H1 (cell line): ENCODE measurements at regions not wholly inside any gene's neighbourhood (a gene's known extent, or its start where the extent isn't known, plus 50 kb on each side); places are given as distances from the start of the nearest gene placed in this dataset.

ENCODE experiments used
- CTCF ChIA-PET: fragments of 300-600 bp; sonication (Branson Sonifier 250); formaldehyde crosslinking; loops from one replicate; lab custom pipeline; 2021; ENCODE audit not compliant: partially characterized antibody; lab: Charles Lee
- POLR2A ChIA-PET: fragments of 300-600 bp; sonication (Branson Sonifier 250); formaldehyde crosslinking; loops from one replicate; lab custom pipeline; 2021; ENCODE audit warnings: inconsistent platforms; ENCODE audit not compliant: partially characterized antibody; lab: Charles Lee
- DNase-seq, 2 experiments: peaks; one replicate each; pipeline versions ENCODE4 v3.0.0 to v3.0.0-alpha.2; 2010 to 2022; ENCODE audit warnings: low spot score in 2 of 2, low read depth in 1 of 2, mixed read lengths in 1 of 2
- FAIRE-seq: peaks from 2 replicates; lab custom pipeline; 2011; peaks lifted over from hg19 to GRCh38; lab: Jason Lieb, UNC
- H2AFZ ChIP-seq: 2 replicates; pipeline ENCODE4 v1.8.1; 2012; ENCODE audit warnings: low read length, inconsistent platforms
- H2AK5ac ChIP-seq: 2 replicates; pipeline ENCODE4 v1.6.1; 2013; ENCODE audit warnings: low read depth, low read length
- H2BK120ac ChIP-seq: replicated peaks from 2 replicates; pipeline ENCODE3; 2013; ENCODE audit warnings: low read depth, low read length, inconsistent platforms
- H2BK12ac ChIP-seq: 2 replicates; pipeline ENCODE4 v1.6.1; 2013; ENCODE audit warnings: low read depth, low read length
- H2BK15ac ChIP-seq: 2 replicates; pipeline ENCODE4 v1.6.1; 2013; ENCODE audit warnings: low read length
- H2BK20ac ChIP-seq: 2 replicates; pipeline ENCODE4 v1.6.1; 2013; ENCODE audit warnings: low read length
- H2BK5ac ChIP-seq: 2 replicates; pipeline ENCODE4 v1.6.1; 2013; ENCODE audit warnings: low read depth, low read length
- H3K14ac ChIP-seq: 2 replicates; pipeline ENCODE4 v1.6.1; 2013; ENCODE audit warnings: inconsistent platforms; ENCODE audit not compliant: insufficient read length
- H3K18ac ChIP-seq: 2 replicates; pipeline ENCODE4 v1.6.1; 2013; ENCODE audit warnings: low read length; ENCODE audit errors: extremely low read depth
- H3K23ac ChIP-seq: 2 replicates; pipeline ENCODE4 v1.6.1; 2013; ENCODE audit warnings: inconsistent platforms; ENCODE audit not compliant: insufficient read length
- H3K23me2 ChIP-seq: 2 replicates; pipeline ENCODE4 v1.6.1; 2013; ENCODE audit warnings: low read depth, low read length
- H3K27ac ChIP-seq: 2 replicates; pipeline ENCODE4 v1.6.1; 2011; ENCODE audit warnings: low read depth, low read length, inconsistent platforms
- H3K27me3 ChIP-seq, 4 experiments: replicated peaks in 1 of 4; 1 replicate in 1 of 4; 2 replicates in 3 of 4; pipeline versions ENCODE4 v1.6.1 to v1.8.1; 2011 to 2013; ENCODE audit warnings: low read length in 3 of 4, mild to moderate bottlenecking in 3 of 4, inconsistent platforms in 2 of 4, mixed read lengths in 2 of 4, moderate library complexity in 1 of 4; ENCODE audit not compliant: control insufficient read depth in 3 of 4, insufficient read depth in 3 of 4; ENCODE audit errors: extremely low read depth in 1 of 4
- H3K36me3 ChIP-seq, 4 experiments: 2 replicates each; pipeline versions ENCODE4 v1.6.1 to v1.8.1; 2011 to 2013; ENCODE audit warnings: mild to moderate bottlenecking in 4 of 4, low read length in 3 of 4, moderate library complexity in 2 of 4, control low read depth in 1 of 4, inconsistent platforms in 1 of 4; ENCODE audit not compliant: insufficient read depth in 4 of 4, control insufficient read depth in 2 of 4
- H3K4ac ChIP-seq: replicated peaks from 2 replicates; pipeline ENCODE3; 2013; ENCODE audit warnings: low read length, low read depth, mixed read lengths, inconsistent platforms; ENCODE audit not compliant: insufficient read length
- H3K4me1 ChIP-seq, 4 experiments: replicated peaks in 1 of 4; 1 replicate in 1 of 4; 2 replicates in 3 of 4; pipeline versions ENCODE4 v1.6.1 to v1.8.1; 2011 to 2013; ENCODE audit warnings: low read length in 3 of 4, inconsistent platforms in 2 of 4, mixed read lengths in 1 of 4; ENCODE audit not compliant: insufficient read depth in 4 of 4, control insufficient read depth in 3 of 4
- H3K4me2 ChIP-seq, 2 experiments: 2 replicates each; pipeline versions ENCODE4 v1.6.1 to v1.8.1; 2011 to 2013; ENCODE audit warnings: low read depth in 2 of 2, low read length in 2 of 2, control low read depth in 1 of 2, inconsistent platforms in 1 of 2, mild to moderate bottlenecking in 1 of 2; ENCODE audit not compliant: insufficient read depth in 1 of 2
- H3K4me3 ChIP-seq, 4 experiments: fragments of 200-600, 300-600 bp in 1 of 4; sonication (generic), shearing (Covaris generic), sonication (Bioruptor Twin) in 1 of 4; 2 replicates each; pipeline versions ENCODE4 v1.5.1 to v1.8.1; 2011 to 2016; ENCODE audit warnings: low read length in 4 of 4, low read depth in 3 of 4, control low read depth in 2 of 4, inconsistent platforms in 2 of 4, mild to moderate bottlenecking in 2 of 4, mixed read lengths in 1 of 4, moderate library complexity in 1 of 4; ENCODE audit not compliant: insufficient read depth in 2 of 4; ENCODE audit errors: extremely low read depth in 1 of 4
- H3K56ac ChIP-seq: replicated peaks from 2 replicates; pipeline ENCODE3; 2013; ENCODE audit warnings: low read depth, mild to moderate bottlenecking, mixed read lengths, low read length, inconsistent platforms; ENCODE audit not compliant: insufficient read length
- H3K79me1 ChIP-seq: 2 replicates; pipeline ENCODE4 v1.6.1; 2013; ENCODE audit warnings: low read depth, low read length, control low read depth
- H3K79me2 ChIP-seq, 2 experiments: 2 replicates each; pipeline versions ENCODE4 v1.6.1 to v1.8.1; 2012 to 2013; ENCODE audit warnings: low read length in 2 of 2, mild to moderate bottlenecking in 2 of 2, inconsistent platforms in 1 of 2; ENCODE audit not compliant: insufficient read depth in 2 of 2, control insufficient read depth in 1 of 2
- H3K9ac ChIP-seq, 4 experiments: replicated peaks in 1 of 4; 1 replicate in 1 of 4; 2 replicates in 3 of 4; pipeline versions ENCODE4 v1.6.1 to v1.8.1; 2011 to 2013; ENCODE audit warnings: low read depth in 3 of 4, low read length in 3 of 4, control low read depth in 2 of 4, mild to moderate bottlenecking in 2 of 4, moderate library complexity in 2 of 4, inconsistent platforms in 1 of 4; ENCODE audit errors: extremely low read depth in 1 of 4
- H3K9me3 ChIP-seq, 2 experiments: 2 replicates each; pipeline versions ENCODE4 v1.6.1 to v1.8.1; 2012 to 2013; ENCODE audit warnings: mild to moderate bottlenecking in 2 of 2, moderate library complexity in 2 of 2, control low read depth in 1 of 2, inconsistent platforms in 1 of 2, low read depth in 1 of 2, low read length in 1 of 2, mixed read lengths in 1 of 2; ENCODE audit not compliant: insufficient read depth in 2 of 2
- H4K20me1 ChIP-seq, 2 experiments: replicated peaks in 1 of 2; 2 replicates each; pipeline versions ENCODE3 to v1.8.1; 2011 to 2013; ENCODE audit warnings: inconsistent platforms in 2 of 2, low read length in 2 of 2, mild to moderate bottlenecking in 1 of 2; ENCODE audit not compliant: insufficient read depth in 2 of 2, control insufficient read depth in 1 of 2
- H4K5ac ChIP-seq: 2 replicates; pipeline ENCODE4 v1.6.1; 2013; ENCODE audit warnings: low read length, low read depth, mixed read lengths, inconsistent platforms; ENCODE audit not compliant: insufficient read length
- H4K8ac ChIP-seq: 2 replicates; pipeline ENCODE4 v1.8.0; 2013; ENCODE audit warnings: mild to moderate bottlenecking, moderate library complexity, low read length, inconsistent platforms; ENCODE audit not compliant: insufficient read depth; ENCODE audit errors: extremely low read depth
- H4K91ac ChIP-seq: replicated peaks from 2 replicates; pipeline ENCODE3; 2013; ENCODE audit warnings: low read length, mixed read lengths, inconsistent platforms; ENCODE audit not compliant: insufficient read length
- EGR1 ChIP-seq: IDR thresholded peaks from 2 replicates; pipeline ENCODE4 v1.6.1; 2011; ENCODE audit warnings: low read depth, low read length, borderline replicate concordance
- RFX5 ChIP-seq: IDR thresholded peaks from 2 replicates; pipeline ENCODE4 v1.6.1; 2011; ENCODE audit warnings: low read depth, low read length, improper control_type of control experiment, borderline replicate concordance
- SIRT6 ChIP-seq: IDR thresholded peaks from one replicate; pipeline ENCODE4 v1.7.1; 2012; ENCODE audit warnings: low read length, inconsistent platforms
- WGBS, 2 experiments: shearing (Covaris generic) in 1 of 2; methylation state at CpG; one replicate each; pipeline versions ENCODE4 v1.1.6 to v1.1.7; 2013 to 2015; ENCODE audit warnings: low lambda C conversion rate in 2 of 2, mixed read lengths in 2 of 2, inconsistent platforms in 1 of 2, low coverage in 1 of 2, missing lambda C conversion rate in 1 of 2; ENCODE audit not compliant: insufficient replicate concordance in 2 of 2, insufficient coverage in 1 of 2, insufficient read length in 1 of 2; ENCODE audit errors: extremely low coverage in 1 of 2, missing lambda C conversion rate in 1 of 2; 5-methylcytosine and 5-hydroxymethylcytosine counted together

DNA sequence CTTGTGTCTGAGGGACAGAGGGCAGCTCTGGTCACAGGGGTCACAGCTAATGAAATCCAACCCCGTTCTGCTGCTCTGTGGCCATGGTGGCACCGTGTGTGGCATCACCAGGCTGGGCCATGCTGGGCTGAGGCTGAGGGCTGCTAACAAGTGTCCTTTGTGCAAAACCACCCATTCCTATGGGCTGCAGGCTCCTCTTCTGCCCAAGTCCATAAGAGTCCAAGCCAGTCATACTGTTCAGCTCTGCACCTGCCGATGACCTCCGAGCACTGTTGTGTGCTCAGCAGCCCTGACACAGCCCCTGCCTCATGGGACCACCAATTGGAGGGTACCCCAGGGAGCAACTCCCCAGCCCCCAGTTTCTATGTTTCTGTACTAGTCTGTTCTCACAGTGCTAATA is 133.1 kb downstream of the WDR11 start:
- Histone ChIP-seq H3K23me2 (peaks cover 3% of the 10 kb centered on the region), H2AK5ac (peak overlapping the region; percentile 72; the same call in 1 of the 2 replicates), H3K79me2 (no peaks in the 10 kb centered on the region), H3K18ac (no peak overlapping the region), H3K9ac (no peak overlapping the region), H4K5ac (no peak overlapping the region), H3K4ac (no peak overlapping the region), H3K56ac (no peak overlapping the region), H3K14ac (no peak overlapping the region), H3K23ac (no peak overlapping the region), H4K91ac (no peak overlapping the region), H2BK12ac (no peak overlapping the region), H3K9me3 (peaks cover 2 to 9% of the 10 kb centered on the region in 2 experiments; a peak in 3 of 4 replicates), H3K4me2 (no peak overlapping the region), H3K27me3 (peaks cover 0 to 14% (median 11%) of the 10 kb centered on the region in 4 experiments; a peak in 5 of 7 replicates), H4K20me1 (no peaks in the 10 kb centered on the region), H3K27ac (no peak overlapping the region), H3K36me3 (no peaks in the 10 kb centered on the region), H3K79me1 (no peaks in the 10 kb centered on the region), H2BK20ac (no peak overlapping the region), H2BK5ac (no peak overlapping the region), H2BK15ac (peak overlapping the region; percentile 46; the same call in 1 of the 2 replicates), H3K4me1 (peaks cover 10 to 21% (median 14%) of the 10 kb centered on the region in 4 experiments), H2BK120ac (no peak overlapping the region), H4K8ac (no peak overlapping the region), H3K4me3 (no peak overlapping the region), H2AFZ (no peak overlapping the region)
- ChIA-PET POLR2A (no interaction called here), CTCF (interaction anchor here (1.5 to 3.9 kb wide), 2 partner anchors 13 to 21 kb away, joined by 6 to 15 read pairs; no protein-coding TSS in a partner anchor)
- WGBS, 2 experiments, result 95% methylated on average over 4 of the region's 4 CpGs; no CpG with 5 or more reads in 1 of the 2 experiments
- no peak for FAIRE-seq
- DNase-seq, result peak in 1 of 2 experiments; percentile 28
- TF ChIP-seq EGR1 (no peak), RFX5 (no peak), SIRT6 (no peak)
